ENCODE measurements at regions not wholly inside any gene's neighbourhood (a gene's known extent, or its start where the extent isn't known, plus 50 kb on each side); places are given as distances from the start of the nearest gene placed in this dataset.
A peak's percentile ranks its signal among the peaks of the same experiment; 100 is the strongest.
"Not testable (repeated sequence)": the region's sequence is repeated elsewhere in the genome, so short reads cannot be mapped to it uniquely, and the experiment has no call there.

- POLR2A ChIA-PET; H3K9me3 ChIP-seq (replicated peaks; ENCODE audit: control insufficient read depth, insufficient read depth, low read depth, low read length); H3K4me1 ChIP-seq (replicated peaks in 1 of 2; ENCODE audit: control insufficient read depth in 2 of 2, insufficient read depth in 2 of 2, low read length in 2 of 2); intact Hi-C loops (cut with micrococcal nuclease); ATAC-seq; H3K27me3 ChIP-seq (ENCODE audit: control insufficient read depth in 2 of 2, insufficient read depth in 2 of 2, low read length in 2 of 2); H3K4me2 ChIP-seq (ENCODE audit: insufficient read depth, low read length); DNase-seq (ENCODE audit: extremely low read depth in 1 of 4, low spot score in 3 of 4); BruUV-seq (replicated peaks); FAIRE-seq; H3K9me1 ChIP-seq (ENCODE audit: control insufficient read depth, insufficient read depth, low read length); CTCF ChIA-PET (ENCODE audit: low intra/inter-chr PET ratio); H3K9ac ChIP-seq (ENCODE audit: insufficient read depth in 1 of 2, low read depth in 2 of 2, low read length in 2 of 2); in situ Hi-C loops (cut with MboI); H3K36me3 ChIP-seq (ENCODE audit: control insufficient read depth, insufficient read depth, low read length); H3K79me2 ChIP-seq (ENCODE audit: control insufficient read depth, insufficient read depth, low read length); H2AFZ ChIP-seq (ENCODE audit: low read depth, low read length); H3K27ac ChIP-seq (ENCODE audit: extremely low read depth, low read depth, low read length); H4K20me1 ChIP-seq (replicated peaks; ENCODE audit: control insufficient read depth, insufficient read depth, low read length); H3K4me3 ChIP-seq: not testable (repeated sequence)
- WGBS (ENCODE audit: insufficient coverage, low coverage, missing lambda C conversion rate) = 3% methylated on average over 16 of the region's 17 CpGs
These were observed 261.8 kb downstream of the RNF144A start for GRCh38 chr2:7178996-7179395.

GRCh38 chr2:7180638-7181370 lies 263.6 kb downstream of the RNF144A start:
- in situ Hi-C loops (cut with MboI) (no loop called here), intact Hi-C loops (cut with micrococcal nuclease) (no loop called here)
- H2AFZ ChIP-seq (ENCODE audit: low read depth, low read length) = no peak overlapping the region
- H3K27ac ChIP-seq (ENCODE audit: extremely low read depth, low read depth, low read length) = no peak overlapping the region
- FAIRE-seq = no peak
- BruUV-seq (replicated peaks) = no TSS peak
- 3% methylated on average over 9 of the region's 9 CpGs for WGBS (ENCODE audit: insufficient coverage, low coverage, missing lambda C conversion rate)
- ATAC-seq = no peak
- H3K4me3 ChIP-seq = no peak overlapping the region
- POLR2A ChIA-PET = interaction anchor here (0.6 to 0.7 kb wide), 2 partner anchors 11 to 25 kb away, joined by 3 to 4 read pairs; no protein-coding TSS in a partner anchor
- no peak overlapping the region for H3K9ac ChIP-seq (ENCODE audit: insufficient read depth in 1 of 2, low read depth in 2 of 2, low read length in 2 of 2)
- no peaks in the 10 kb centered on the region for H3K9me3 ChIP-seq (replicated peaks; ENCODE audit: control insufficient read depth, insufficient read depth, low read depth, low read length)
- no peaks in the 10 kb centered on the region; a peak in 1 of 5 replicates for H3K27me3 ChIP-seq (ENCODE audit: control insufficient read depth in 2 of 2, insufficient read depth in 2 of 2, low read length in 2 of 2)
- H3K4me1 ChIP-seq (replicated peaks in 1 of 2; ENCODE audit: control insufficient read depth in 2 of 2, insufficient read depth in 2 of 2, low read length in 2 of 2) = no peaks in the 10 kb centered on the region
- no peaks in the 10 kb centered on the region for H3K9me1 ChIP-seq (ENCODE audit: control insufficient read depth, insufficient read depth, low read length)
- no peak for DNase-seq (ENCODE audit: extremely low read depth in 1 of 4, low spot score in 3 of 4)
- H3K4me2 ChIP-seq (ENCODE audit: insufficient read depth, low read length) = no peak overlapping the region
- no peaks in the 10 kb centered on the region for H3K36me3 ChIP-seq (ENCODE audit: control insufficient read depth, insufficient read depth, low read length)
- CTCF ChIA-PET (ENCODE audit: low intra/inter-chr PET ratio) = no interaction called here
- H3K79me2 ChIP-seq (ENCODE audit: control insufficient read depth, insufficient read depth, low read length) = no peaks in the 10 kb centered on the region
- H4K20me1 ChIP-seq (replicated peaks; ENCODE audit: control insufficient read depth, insufficient read depth, low read length) = no peaks in the 10 kb centered on the region
- TF ChIP-seq ARID3B (CRISPR knock-in tag; IDR thresholded peaks at IDR 0.05; ENCODE audit: borderline replicate concordance) (no peak), NRF1 (conservative IDR thresholded peaks at IDR 0.05 in 1 of 2, IDR thresholded peaks at IDR 0.05 in 1 of 2) (no peak), NFE2 (IDR thresholded peaks at IDR 0.05; ENCODE audit: low read depth) (peak; percentile 79), MAFF (IDR thresholded peaks at IDR 0.05; ENCODE audit: low read length) (peak; percentile 57; the same call in 1 of the 2 replicates), E4F1 (CRISPR knock-in tag; IDR thresholded peaks at IDR 0.05; ENCODE audit: borderline replicate concordance) (no peak), C11orf30 (IDR thresholded peaks at IDR 0.05; ENCODE audit: low read depth) (peak; percentile 77), ZNF316 (IDR thresholded peaks at IDR 0.05) (peak; percentile 82), RAD21 (CRISPR knock-in tag; conservative IDR thresholded peaks at IDR 0.05 in 1 of 2, IDR thresholded peaks at IDR 0.05 in 1 of 2) (no peak), BCL6 (CRISPR knock-in tag; IDR thresholded peaks at IDR 0.05) (no peak), MAFG (tag; conservative IDR thresholded peaks at IDR 0.05) (peak; percentile 90), NFYB (IDR thresholded peaks at IDR 0.05; ENCODE audit: extremely low read depth, insufficient read length) (no peak), HNRNPK (IDR thresholded peaks at IDR 0.05; ENCODE audit: low read depth, low read length, poor library complexity, severe bottlenecking) (no peak)

Measured in K562 (cell line).